Pulmonary artery endothelial cell (primary cell): ENCODE measurements at regions not wholly inside any gene's neighbourhood (a gene's known extent, or its start where the extent isn't known, plus 50 kb on each side); places are given as distances from the start of the nearest gene placed in this dataset.

ENCODE experiments used
- DNase-seq: peaks from one replicate; pipeline ENCODE4 v3.0.0-alpha.2; 2011; ENCODE audit warnings: low read depth, low spot score

- DNase-seq, result no peak
Observed at GRCh38 chr14:98093111-98093510, 1178.9 kb downstream of the BCL11B start.

GRCh38 chr14:98099527-98099926 lies 1172.5 kb downstream of the BCL11B start:
- no peak for DNase-seq

- no peak for DNase-seq
Observed at GRCh38 chr14:98101323-98101722, 1170.7 kb downstream of the BCL11B start.

- no peak for DNase-seq
Observed at GRCh38 chr14:98103705-98104104, 1168.3 kb downstream of the BCL11B start.

- no peak for DNase-seq
Observed at GRCh38 chr14:98109326-98109725, 1162.7 kb downstream of the BCL11B start.

GRCh38 chr14:98112194-98112780 lies 1159.7 kb downstream of the BCL11B start:
- no peak for DNase-seq

DNA sequence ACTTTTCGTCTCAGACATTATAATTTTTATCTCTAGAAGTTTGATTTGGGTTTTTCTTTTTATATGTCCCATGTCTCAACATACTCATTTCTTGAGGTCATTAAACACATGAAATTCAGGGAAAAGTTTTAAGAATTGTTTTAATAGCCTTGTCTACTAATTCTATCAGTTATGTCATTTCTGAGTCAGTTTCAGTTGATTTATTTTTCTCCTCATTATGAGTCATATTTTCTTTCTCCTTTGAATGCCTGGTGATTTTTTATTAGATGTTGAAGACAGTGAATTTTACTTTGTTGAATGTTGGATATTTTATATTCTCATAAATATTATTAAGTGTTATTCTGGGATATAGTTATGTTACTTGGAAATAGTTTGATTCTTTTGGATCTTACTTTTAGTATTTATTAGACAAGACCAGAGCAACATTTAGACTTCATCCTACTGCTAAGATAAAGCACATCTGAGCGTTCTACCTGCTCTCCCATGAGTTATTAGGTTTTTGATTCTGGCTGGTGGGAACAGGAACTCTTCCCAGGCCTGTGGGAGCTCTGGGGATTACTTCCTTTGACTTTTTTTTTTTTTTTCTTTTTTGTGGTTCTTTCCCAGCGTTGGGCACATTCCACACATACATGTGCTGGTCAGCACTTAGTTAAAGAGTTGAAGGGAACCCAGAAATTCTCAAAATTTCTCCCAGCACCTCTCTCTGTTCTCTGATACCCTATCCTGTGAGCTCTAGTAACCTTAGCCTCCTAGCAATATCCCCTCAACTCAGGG lies 1157.7 kb downstream of the BCL11B start:
- DNase-seq, result no peak

- no peak for DNase-seq
Observed at GRCh38 chr14:98114946-98115345, 1157.1 kb downstream of the BCL11B start.

GRCh38 chr14:98118749-98119148 lies 1153.2 kb downstream of the BCL11B start:
- no peak for DNase-seq

DNA sequence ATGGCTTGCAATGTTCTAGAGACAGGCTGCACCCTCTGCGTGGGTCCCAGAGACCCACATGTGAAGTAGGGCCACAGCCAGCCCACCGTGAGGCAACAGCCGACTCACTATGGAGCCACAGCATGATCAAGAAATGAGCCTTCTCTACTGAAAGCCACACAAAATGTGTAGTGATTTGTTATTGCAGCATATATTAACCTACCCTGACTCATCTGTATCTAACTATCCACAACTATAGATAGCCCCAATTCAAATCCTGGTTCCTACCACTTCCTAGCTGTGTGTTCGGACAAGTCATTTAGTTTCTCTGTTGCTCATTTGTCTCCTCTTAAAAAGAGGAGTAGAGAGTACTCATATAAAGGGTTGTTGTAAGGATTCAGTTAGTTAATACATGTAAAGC lies 1152.3 kb downstream of the BCL11B start:
- DNase-seq, result no peak

DNA sequence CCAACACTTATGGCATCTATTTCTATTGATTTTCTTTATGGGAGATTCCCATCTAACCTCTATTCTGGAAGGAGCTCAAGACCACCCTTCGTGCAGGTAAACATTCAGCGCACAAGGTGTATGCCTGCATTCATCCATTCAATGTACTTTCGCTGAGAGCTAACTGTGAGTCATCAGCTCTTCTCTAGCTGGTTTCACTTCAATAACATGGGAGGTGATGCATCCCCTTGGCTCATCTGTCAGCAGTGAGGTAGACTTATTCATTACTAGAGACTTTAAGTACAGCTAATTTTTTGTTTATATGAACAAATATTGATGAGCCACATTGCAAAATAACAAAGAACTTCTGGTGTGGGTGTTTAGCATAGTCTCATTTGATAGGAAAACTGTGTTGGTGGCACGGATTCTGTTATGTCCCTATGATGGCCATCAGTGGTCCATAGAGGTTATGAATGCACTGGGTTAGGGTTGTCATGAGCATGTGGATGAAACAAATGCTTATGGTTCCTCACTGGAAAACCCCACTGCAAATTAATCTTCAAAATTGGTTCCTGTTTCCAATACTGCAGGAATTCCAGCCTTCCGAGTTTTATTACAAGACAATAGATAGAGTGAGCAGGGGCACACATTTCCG lies 1151.0 kb downstream of the BCL11B start:
- no peak for DNase-seq

GRCh38 chr14:98122527-98122926 lies 1149.5 kb downstream of the BCL11B start:
- no peak for DNase-seq

DNA sequence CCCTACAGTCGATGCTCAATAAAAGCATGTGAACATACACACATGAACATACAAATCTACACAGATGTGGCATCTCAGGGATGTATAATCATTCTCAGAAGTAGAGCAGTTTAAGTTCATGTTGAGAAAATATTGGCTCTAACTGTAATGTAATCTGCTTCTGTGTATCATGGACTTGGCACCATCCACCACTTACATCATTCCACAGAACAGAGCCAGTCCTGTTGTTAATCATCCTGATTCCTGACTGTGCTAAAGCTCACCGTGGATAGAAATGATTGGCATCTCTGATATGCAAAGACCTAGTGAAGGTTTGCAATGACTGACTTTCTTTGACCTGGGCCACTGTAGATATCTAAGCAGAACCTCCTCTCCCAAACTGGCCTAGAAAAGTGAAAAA lies 1141.3 kb downstream of the BCL11B start:
- no peak for DNase-seq

DNA sequence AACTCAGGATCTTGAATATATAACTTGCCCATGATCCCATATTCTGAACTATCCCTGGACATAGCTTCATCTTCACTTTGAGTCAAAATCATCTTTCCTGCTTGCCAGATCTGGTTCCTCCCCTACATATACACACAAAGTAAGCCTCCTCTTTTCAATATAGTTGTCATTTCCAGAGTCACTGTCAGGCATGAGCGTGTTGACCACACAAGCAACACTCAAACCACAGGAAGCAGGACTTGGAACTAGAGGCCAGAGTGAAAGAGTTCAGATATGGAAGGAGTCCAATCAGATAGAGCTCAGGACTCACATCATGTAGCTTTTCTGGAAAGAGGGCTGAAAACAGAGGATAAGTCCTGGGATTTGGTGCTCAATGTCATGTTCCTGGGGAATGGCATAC lies 1140.6 kb downstream of the BCL11B start:
- no peak for DNase-seq

GRCh38 chr14:98133806-98134205 lies 1138.2 kb downstream of the BCL11B start:
- no peak for DNase-seq

DNA sequence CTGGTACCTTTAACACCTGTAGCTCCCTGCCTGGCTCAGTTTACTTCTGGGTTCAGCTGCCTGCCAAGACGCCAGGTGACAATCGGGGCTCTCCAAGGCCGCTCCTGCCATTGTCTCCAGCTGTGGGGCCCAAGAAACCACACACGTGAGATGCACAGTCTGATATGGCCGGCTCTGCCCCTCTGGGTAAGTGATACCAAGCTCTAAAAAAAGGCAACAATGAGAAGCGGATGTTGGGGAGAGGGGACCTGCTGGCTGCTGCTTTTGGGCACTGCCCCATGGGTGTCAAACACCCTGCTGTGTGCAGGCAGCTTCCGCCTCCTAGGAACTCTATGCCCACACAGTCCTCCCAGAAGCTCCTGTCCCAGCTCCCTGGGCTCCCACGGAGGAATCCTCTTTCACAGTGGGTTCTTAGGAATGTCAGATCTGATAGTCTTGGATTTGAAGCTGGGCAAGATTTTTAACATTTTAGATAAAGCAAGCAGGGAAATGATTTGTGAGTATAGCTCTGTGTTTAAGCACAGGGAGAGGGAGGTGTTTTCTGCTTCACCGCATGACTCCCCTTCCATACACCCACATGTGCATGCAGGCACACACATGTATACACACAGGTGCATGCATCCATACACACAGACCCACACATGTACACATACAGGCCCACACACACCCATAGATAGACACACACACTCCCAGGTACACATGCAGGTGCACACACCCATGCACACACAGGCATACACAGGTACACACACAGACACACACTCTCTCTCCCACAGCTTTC lies 1135.8 kb downstream of the BCL11B start:
- no peak for DNase-seq

GRCh38 chr14:98137131-98138025 lies 1134.6 kb downstream of the BCL11B start:
- DNase-seq, result no peak

- DNase-seq, result no peak
Observed at GRCh38 chr14:98138666-98139065, 1133.3 kb downstream of the BCL11B start.

DNA sequence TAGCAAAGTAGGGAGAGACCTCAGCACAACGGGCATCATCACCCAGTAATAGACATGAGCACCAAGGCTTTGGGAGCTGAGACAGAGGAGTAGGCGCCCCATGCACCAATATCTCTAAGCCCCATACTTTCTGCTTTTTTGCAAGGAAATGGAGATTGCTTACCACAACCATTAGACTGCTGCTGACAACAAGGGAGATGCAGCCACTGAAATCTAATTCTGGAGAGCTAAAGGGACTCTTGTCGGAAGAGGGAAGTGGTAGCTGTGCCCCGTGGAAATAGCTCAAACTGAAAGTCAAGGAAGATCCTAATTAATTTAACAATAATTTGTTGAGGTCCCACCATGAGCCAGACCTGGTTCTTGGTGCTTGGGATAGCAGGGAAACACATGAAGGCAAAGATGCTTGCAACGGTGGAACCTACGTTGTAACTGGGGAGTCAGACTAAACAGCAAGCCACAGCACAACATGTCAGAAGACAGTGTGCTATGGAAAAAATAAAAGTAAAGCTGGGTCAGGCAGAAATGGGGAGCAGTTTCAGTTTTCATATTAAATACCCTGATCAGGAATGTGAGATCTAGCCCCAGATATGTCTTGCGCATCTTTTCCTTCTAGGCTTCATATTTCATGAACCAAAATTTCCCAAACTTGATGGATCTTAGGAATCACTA lies 1131.0 kb downstream of the BCL11B start:
- no peak for DNase-seq

DNA sequence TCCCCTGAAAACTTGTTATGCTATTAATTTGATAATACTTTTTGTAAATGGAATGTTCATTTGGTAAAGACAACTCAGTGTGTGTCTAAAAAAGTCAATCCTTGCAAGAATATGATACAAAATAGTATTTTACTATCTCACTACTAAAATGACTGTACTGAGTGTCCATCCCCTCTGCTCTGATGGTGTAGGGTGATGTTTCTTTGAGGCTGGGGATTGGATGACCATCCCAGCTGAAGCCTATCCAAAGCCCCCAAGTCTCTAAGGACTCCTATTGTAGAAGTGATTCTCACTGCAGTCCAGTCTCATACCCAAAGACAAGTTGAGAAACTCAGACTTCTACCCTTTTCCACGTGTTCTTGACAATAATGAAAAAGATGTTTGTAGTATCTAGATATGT lies 1128.4 kb downstream of the BCL11B start:
- DNase-seq, result no peak
